KMS-11 (cell line): ENCODE measurements at regions not wholly inside any gene's neighbourhood (a gene's known extent, or its start where the extent isn't known, plus 50 kb on each side); places are given as distances from the start of the nearest gene placed in this dataset.

ENCODE experiments used
- H2AFZ ChIP-seq: fragments of 200-600 bp; sonication (generic); 2 replicates; pipeline ENCODE4 v1.6.1; 2016; ENCODE audit warnings: antibody characterized with exemption, mixed run types, low read depth
- H3K27ac ChIP-seq: fragments of 200-600 bp; sonication (generic); 2 replicates; pipeline ENCODE4 v1.6.1; 2016; ENCODE audit warnings: mild to moderate bottlenecking, mixed run types
- H3K27me3 ChIP-seq: fragments of 200-600 bp; sonication (generic); 2 replicates; pipeline ENCODE4 v1.6.1; 2017; ENCODE audit warnings: mild to moderate bottlenecking, low read depth, mixed run types, moderate library complexity; ENCODE audit not compliant: insufficient read depth
- H3K36me3 ChIP-seq: fragments of 200-600 bp; sonication (generic); 2 replicates; pipeline ENCODE4 v1.6.1; 2017; ENCODE audit warnings: mild to moderate bottlenecking, mixed run types; ENCODE audit not compliant: insufficient read depth
- H3K4me1 ChIP-seq: fragments of 200-600 bp; sonication (generic); 2 replicates; pipeline ENCODE4 v1.6.1; 2016; ENCODE audit warnings: mild to moderate bottlenecking, low read depth, mixed run types; ENCODE audit not compliant: poor library complexity, severe bottlenecking
- H3K4me2 ChIP-seq: fragments of 200-600 bp; sonication (generic); 2 replicates; pipeline ENCODE4 v1.7.0; 2016; ENCODE audit warnings: mild to moderate bottlenecking, mixed run types
- H3K4me3 ChIP-seq: fragments of 200-600 bp; sonication (generic); IDR thresholded peaks from 2 replicates; pipeline ENCODE4 v1.6.1; 2017; ENCODE audit warnings: low read depth, low read length, mixed read lengths; ENCODE audit not compliant: insufficient read depth
- H3K79me2 ChIP-seq: fragments of 200-600 bp; sonication (generic); 2 replicates; pipeline ENCODE4 v1.6.1; 2016; ENCODE audit warnings: low read depth, mixed run types; ENCODE audit not compliant: insufficient read depth
- H3K9ac ChIP-seq: fragments of 200-600 bp; sonication (generic); 2 replicates; pipeline ENCODE4 v1.6.1; 2016; ENCODE audit warnings: mild to moderate bottlenecking, mixed run types
- H4K20me1 ChIP-seq: fragments of 200-600 bp; sonication (generic); 2 replicates; pipeline ENCODE4 v1.6.1; 2016; ENCODE audit warnings: mild to moderate bottlenecking, mixed run types; ENCODE audit not compliant: insufficient read depth
- CTCF ChIP-seq: fragments of 200-600 bp; sonication (generic); conservative IDR thresholded peaks from 2 replicates; pipeline ENCODE4 v1.6.1; 2017; ENCODE audit warnings: low read depth, mild to moderate bottlenecking, antibody characterized with exemption, low read length, moderate library complexity, mixed read lengths

DNA sequence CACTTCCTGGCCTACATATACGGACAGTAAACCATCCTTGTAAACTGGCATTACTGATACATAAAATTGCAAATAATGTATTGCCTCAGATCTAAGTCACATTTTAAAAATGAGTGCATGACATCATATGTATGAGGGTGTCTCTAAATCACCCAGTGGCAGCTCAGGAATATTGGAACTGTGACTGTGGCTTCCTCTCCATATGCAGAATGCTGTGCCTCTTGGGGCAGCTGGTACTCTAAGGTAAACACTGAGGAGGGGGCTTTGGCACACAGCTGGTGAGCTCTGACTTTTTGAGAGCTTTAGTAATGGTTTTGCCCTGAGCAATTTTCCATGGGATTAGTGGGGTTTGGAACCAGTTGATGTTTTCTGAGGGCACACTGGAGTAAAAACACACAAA is 263.7 kb downstream of the BMP4 start:
- Histone ChIP-seq H3K4me3 (no peak overlapping the region), H3K79me2 (no peaks in the 10 kb centered on the region), H3K4me1 (no peaks in the 10 kb centered on the region), H3K4me2 (no peak overlapping the region), H3K27me3 (no peaks in the 10 kb centered on the region), H4K20me1 (no peaks in the 10 kb centered on the region), H2AFZ (no peak overlapping the region), H3K27ac (no peak overlapping the region), H3K9ac (no peak overlapping the region), H3K36me3 (no peaks in the 10 kb centered on the region)
- no peak for TF ChIP-seq CTCF

DNA sequence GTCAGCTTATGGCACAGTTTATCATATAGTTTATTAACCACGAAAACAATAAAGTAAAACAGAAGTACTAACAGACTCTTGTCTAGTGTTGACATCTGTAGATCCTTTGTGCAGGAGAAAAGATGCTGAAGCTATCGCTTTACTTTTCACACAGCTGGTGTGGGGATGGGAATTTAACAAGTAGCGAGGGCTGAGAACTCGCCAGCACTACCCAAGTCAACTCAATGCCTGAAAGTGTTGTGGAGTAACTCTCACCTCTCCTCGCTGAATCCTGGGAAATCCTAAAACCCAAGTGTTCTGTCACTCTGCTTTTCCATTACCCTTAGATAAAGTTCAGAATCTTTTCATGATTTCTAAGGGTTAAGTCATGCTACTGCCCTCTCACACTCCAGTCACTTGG is 264.2 kb downstream of the BMP4 start:
- Histone ChIP-seq H3K27me3 (no peaks in the 10 kb centered on the region), H3K4me1 (no peaks in the 10 kb centered on the region), H3K79me2 (no peaks in the 10 kb centered on the region), H3K4me2 (no peak overlapping the region), H3K27ac (no peak overlapping the region), H3K9ac (no peak overlapping the region), H3K4me3 (no peak overlapping the region), H2AFZ (no peak overlapping the region), H3K36me3 (no peaks in the 10 kb centered on the region), H4K20me1 (no peaks in the 10 kb centered on the region)
- no peak for TF ChIP-seq CTCF

DNA sequence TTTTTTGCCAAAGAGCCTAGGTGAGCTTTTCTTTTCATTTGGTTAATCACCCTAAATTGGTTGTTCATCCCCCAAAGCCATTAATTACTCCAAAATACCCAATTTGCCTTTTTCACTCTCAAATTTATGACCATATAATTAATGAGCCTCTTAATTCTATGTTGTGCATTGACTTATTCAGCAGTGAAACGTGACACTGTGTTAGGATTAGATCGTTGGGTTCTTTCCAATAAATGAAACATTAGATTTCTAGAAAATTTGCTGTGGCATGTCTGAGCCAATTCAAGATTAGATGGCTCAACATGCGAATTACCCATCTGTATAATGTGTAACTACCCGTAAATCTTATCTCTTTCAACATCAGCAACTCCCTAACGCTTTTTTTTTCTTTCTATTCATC is 273.4 kb downstream of the BMP4 start:
- TF ChIP-seq CTCF = no peak
- Histone ChIP-seq H3K36me3 (no peaks in the 10 kb centered on the region), H3K79me2 (no peaks in the 10 kb centered on the region), H3K4me2 (no peak overlapping the region), H3K27ac (no peak overlapping the region), H2AFZ (no peak overlapping the region), H3K9ac (no peak overlapping the region), H3K4me1 (no peaks in the 10 kb centered on the region), H4K20me1 (no peaks in the 10 kb centered on the region), H3K4me3 (no peak overlapping the region), H3K27me3 (no peaks in the 10 kb centered on the region)

DNA sequence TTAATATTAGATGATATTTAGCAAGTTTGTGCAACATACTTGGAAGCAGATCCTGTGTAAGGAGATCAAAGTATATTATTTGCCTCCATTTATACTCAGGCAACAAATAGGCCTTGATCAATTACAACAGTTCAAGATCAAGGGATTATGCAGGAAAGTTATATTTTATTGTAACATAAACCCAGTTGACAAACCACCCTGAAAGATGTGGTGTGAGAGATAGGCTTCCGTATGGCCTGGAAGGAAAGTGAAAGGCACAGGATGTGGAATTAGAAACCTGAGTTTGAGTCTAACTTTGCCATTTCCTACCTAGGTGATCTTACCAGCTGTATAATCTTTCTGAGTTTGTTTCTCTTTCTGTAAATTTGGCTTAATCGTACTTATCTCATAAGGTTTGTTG is 284.1 kb downstream of the BMP4 start:
- H3K4me3 ChIP-seq = no peak overlapping the region
- no peak for TF ChIP-seq CTCF
- H4K20me1 ChIP-seq = no peaks in the 10 kb centered on the region
- no peak overlapping the region for H3K27ac ChIP-seq
- no peaks in the 10 kb centered on the region for H3K79me2 ChIP-seq
- no peaks in the 10 kb centered on the region for H3K36me3 ChIP-seq
- H3K27me3 ChIP-seq = no peaks in the 10 kb centered on the region
- no peak overlapping the region for H2AFZ ChIP-seq
- H3K4me1 ChIP-seq = no peaks in the 10 kb centered on the region
- no peak overlapping the region for H3K4me2 ChIP-seq
- H3K9ac ChIP-seq = no peak overlapping the region

GRCh38 chr14:53670701-53671100 is 285.9 kb downstream of the BMP4 start:
- TF ChIP-seq CTCF = no peak
- no peak overlapping the region for H3K4me2 ChIP-seq
- no peak overlapping the region for H3K4me3 ChIP-seq

More at GRCh38 chr14:53670701-53671100, 285.9 kb downstream of the BMP4 start:
- no peaks in the 10 kb centered on the region for H4K20me1 ChIP-seq
- H3K4me1 ChIP-seq = no peaks in the 10 kb centered on the region
- H3K27me3 ChIP-seq = no peaks in the 10 kb centered on the region
- H3K27ac ChIP-seq = no peak overlapping the region
- no peak overlapping the region for H2AFZ ChIP-seq
- H3K9ac ChIP-seq = no peak overlapping the region
- no peaks in the 10 kb centered on the region for H3K79me2 ChIP-seq
- no peaks in the 10 kb centered on the region for H3K36me3 ChIP-seq
